Islet precursor cell (in vitro differentiated cells): ENCODE measurements at regions not wholly inside any gene's neighbourhood (a gene's known extent, or its start where the extent isn't known, plus 50 kb on each side); places are given as distances from the start of the nearest gene placed in this dataset.
A peak's percentile ranks its signal among the peaks of the same experiment; 100 is the strongest.

ENCODE experiments used
- DNase-seq: peaks from one replicate; pipeline ENCODE4 v3.0.0-alpha.2; 2018

DNA sequence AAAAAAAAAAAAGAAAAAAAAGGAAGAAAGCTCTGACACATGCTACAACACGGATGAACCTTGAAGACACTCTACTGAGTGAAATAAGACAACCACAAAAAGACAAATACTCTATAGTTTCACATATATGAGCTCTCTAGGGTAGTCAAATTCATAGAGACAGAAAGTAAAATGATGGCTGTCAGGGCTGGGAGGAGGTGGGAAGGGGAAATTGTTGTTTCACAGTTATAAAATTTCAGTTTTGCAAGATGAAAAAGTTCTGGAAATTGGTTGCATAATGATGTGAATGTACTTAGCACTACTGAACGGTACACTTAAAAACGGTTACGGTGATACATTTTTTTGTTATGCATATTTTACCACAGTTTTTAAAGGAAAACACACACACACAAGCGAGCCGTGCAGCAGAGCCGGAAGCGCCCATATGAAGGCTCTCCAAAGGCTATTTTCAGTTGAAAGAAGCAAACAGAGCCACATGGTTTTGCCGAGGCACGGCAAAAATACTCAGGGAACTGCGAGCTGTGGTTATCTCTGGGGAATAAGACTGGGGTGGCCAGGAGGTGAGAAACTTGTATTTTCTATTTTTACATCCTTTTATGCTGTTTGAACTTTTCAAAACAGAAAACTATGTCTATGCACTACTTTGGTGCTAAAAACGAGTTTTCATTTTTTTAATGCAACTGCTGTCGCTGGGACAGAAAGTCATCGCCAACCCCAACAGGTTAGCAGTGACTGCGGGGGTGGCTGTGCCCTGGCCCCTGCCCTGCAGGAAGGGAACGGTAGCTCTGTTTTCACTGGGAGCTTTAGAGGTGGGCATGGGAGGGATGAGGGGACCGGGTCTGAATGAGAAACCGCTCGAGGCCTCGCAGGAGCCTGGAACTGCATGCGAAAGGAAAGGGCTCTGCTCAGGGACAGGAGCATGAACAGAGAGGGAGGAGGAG, 132.9 kb downstream of the OAT start:
- DNase-seq: peak; percentile 31

DNA sequence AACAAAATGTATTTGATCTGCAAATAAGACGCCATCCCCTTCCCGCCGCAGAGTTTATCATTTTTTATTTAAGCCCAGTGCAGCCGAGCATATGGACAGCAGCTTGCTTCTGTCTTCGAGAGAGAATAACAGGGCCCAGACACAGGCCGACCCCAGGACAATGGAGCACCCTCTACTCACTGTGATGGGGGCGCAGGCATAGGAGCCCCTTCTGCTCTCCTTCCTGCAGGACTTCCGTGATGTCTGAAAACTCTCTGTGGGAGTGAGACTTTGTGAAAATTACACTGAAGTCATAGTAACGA, 134.8 kb downstream of the OAT start:
- DNase-seq: no peak

DNA sequence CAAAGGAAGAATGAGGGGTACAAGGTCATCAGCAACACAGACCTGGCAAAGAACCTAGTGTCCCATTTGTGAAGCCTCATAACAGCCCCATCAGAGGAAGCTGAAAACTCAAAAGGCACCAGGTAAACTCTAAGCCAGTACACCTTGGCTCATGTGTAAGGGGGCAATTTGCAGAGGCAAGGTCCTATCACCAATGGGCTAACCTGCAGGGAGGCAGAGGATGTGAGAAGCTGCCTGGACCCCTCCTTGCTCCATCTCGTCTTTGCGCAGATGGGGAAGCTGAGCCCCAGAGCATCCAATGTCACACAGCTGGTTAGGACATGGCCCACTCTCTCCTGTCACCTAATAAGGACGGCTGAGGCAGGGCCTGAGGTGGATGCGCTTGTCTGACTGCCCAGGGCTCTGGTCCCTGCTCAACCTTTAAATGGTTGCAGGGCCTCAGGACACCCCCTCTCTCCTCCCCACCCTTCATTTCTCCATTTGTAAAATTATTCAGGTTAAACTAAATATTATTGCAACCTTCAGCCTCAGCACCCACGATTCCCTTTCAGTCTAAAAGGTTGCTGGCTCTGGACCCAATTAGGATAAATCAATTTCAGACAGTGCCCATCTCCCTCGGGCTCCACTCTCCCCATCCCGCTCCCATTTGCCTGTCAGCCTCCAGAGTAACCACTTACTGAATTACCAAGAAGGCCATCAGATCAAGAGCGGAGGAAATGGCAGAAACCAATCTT, 135.3 kb downstream of the OAT start:
- no peak for DNase-seq

DNA sequence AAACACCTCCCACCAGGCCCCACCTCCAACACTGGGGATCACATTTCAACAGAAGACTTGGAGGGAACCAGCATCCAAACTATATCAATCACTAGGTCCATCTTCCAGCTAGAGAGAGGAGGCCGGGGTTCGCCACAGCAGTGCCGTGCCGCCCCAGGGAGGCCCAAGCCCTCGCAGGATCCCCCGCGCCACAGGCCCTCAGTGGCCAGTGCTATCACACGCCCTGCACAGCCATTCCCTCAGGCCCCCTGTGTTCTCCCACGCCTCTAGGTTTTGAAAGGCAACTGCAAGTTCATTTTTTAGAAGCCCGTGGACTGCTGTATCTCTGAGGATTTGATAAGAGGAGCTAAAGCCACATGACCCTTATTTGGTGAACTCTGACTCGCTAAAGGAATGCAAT, 136.4 kb downstream of the OAT start:
- no peak for DNase-seq

DNA sequence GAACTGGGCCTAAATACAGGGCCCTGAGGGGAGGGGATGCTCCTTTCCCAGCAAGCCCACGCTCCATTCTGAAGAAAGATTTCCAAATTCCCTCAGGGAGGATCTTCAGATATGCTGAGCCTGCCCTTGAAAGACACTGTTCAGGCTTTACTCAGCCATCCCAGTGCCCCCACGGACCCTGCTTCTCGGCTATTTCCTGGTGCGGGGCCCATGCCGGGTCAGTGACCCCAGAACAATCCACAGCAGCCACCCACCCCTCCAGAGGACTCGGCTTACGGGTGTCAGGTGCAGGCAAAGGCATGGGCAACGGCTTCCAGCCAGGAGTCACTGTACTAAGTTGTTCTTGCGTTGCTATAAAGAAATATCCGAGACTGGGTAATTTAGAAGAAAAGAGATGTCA, 137.1 kb downstream of the OAT start:
- DNase-seq: no peak

DNA sequence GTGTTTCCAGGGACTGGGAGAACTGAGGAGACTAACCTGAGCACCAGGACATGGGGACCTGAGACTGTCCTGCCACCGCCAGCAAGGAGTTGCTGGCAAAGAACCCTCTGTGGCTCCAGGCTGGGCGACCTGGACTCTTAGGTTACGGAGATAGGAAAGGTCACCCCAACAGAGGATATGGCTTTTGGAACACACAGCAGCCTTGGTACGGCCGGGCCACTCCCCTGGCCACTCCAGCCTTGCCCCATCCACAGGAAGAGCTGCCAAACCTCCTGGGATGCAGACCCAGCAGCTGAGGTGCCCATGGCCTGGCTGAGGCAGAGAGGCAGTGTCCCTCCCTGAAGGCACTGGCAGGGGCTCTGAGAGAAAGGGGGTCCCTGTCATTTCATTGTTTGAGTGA, 137.8 kb downstream of the OAT start:
- DNase-seq: no peak

DNA sequence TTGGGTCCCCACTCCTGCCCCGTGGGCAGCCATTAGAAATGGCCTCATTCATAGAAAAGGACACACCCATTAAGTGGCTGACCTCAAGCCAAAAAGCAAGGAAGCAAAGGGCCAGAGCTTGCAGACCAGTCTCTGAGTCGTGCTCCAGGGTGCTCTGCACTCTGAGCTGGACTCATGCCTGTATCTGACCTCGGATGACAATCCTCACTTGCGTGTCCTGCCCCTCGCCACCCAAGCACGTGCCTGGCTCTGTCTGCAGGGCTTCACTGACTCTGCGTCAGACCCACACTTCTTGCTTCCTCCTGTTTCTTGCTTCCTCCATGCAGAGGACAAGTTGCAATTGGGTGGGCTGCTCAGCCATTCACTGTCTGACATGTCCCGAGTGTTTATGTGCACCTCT, 138.8 kb downstream of the OAT start:
- no peak for DNase-seq

DNA sequence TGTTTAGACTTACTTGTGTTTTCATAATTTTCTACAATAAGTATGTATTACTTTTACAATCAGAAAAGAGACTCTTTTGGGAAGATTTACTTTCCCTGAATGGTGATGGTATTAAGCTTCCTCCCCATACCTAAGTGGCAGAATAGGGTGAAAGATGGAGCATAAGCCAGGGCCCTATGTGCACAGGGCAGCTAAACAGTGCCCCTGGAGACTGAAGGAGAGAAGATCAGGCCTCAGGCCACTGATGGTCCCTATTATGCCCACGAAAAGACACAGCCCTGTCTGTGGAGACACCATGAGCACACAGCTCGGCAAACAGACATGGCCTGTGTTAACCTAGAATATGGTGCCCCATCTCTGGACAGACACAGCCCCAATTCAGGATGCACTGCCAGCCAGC, 139.4 kb downstream of the OAT start:
- no peak for DNase-seq

DNA sequence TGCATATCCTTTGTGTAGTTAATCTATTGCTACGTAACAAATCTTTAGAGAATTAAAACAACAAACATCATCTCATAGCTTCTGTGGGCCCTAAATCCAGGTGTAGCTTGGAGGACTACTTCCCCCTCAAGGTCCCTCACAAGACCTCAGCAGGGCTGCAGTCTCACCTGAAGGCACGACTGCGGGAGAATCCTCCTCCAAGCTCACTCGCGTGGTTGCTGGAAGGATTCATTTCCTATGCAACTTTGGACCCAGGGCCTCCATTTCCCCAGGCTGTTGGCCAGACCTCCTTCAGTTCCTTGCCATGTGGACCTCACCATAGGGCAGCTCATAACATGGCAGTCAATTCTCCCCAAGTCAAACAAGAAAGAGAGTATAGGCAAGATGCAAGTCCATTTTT, 140.4 kb downstream of the OAT start:
- no peak for DNase-seq

DNA sequence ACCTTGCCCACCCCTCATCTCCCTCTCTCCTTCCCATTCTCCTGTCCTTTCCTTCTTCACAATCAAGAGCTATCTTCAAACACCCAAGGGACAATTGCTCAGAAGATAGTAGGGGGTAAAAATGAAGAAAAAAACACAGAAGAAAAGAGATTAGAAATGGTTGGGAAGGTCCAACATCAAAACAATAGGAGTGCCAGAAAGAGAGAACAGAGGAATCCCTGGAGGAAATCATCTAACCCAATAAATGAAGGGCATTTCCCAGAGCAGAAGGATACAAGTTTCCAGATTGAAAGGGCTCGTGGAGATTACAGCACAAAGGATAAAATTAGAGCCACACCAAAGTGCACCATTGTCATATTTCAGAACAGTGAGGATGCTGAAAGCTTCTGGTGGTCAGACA, 145.6 kb downstream of the OAT start:
- no peak for DNase-seq

DNA sequence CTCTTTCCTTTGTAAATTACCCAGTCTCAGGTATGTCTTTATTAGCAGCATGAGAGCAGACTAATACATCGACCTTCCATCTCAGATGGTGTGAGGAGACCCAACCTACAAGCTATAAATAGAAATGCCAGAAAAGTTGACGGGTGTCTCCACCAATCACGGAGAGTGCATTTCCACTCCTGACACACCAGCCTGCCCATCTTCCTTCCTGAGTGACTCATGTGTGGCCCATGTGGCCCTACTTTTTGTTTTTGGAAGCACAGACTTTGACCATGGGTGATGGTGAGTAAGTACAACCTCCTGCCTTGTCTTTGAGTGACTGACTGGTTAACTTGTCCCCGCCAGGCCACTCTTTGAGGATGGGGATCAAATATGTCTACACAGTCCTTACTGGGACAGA, 147.0 kb downstream of the OAT start:
- no peak for DNase-seq

DNA sequence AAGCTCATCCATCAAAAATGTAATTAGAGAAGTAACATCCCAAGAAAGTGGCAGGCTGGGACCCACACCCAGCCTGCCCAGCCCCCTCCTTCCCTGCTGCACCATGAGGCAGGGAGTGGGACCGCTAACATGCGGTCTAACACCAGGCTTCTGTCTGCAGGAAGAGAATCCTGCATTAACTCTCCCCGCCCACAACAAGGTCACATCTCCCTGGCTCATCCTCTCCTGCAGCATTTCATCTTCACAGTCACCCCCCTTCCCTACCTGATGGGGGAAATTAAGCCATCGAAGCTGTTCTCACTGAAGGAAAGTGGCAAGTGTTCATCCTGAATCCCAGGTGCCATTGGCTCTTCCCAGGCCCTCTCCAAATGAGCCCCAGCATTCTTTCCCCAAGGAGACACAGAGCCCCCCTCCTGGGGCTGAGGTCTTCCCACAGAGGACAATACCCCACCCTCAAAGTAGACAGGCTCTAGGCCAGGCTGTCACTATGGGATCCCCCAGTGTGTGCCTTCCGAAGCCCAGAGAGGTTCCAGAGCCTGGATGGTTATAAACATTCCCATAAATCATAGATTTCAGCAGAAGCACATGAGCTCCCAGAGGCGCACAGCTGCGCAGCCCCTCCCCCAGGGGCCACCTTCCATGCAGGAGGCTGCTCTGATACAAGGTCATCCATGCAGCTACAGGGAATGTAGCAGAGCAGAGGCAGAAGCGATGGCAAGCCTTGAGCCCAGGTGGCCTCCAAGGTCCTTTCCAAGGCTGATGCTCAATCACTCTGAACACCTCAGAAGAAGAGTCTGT, 148.0 kb downstream of the OAT start:
- DNase-seq: no peak

DNA sequence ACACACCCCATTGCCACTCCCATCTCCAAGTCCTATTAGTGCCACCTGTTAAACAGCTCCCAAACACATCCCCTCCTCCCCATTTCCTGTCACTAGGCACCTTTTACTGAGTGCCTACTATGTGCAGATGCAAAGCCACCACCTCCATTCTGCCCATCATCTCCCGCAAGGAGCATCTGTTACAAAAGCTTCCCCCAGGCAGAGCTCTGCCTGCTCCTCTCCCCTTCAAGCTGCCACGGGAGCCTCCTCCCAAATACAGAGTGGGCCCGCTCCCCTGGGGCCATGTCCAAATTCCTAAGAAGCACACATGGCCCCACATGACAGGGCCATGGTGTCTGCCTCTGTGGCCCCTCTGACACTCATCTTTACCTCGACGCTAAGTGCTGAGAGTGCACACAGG, 149.7 kb downstream of the OAT start:
- DNase-seq: no peak

DNA sequence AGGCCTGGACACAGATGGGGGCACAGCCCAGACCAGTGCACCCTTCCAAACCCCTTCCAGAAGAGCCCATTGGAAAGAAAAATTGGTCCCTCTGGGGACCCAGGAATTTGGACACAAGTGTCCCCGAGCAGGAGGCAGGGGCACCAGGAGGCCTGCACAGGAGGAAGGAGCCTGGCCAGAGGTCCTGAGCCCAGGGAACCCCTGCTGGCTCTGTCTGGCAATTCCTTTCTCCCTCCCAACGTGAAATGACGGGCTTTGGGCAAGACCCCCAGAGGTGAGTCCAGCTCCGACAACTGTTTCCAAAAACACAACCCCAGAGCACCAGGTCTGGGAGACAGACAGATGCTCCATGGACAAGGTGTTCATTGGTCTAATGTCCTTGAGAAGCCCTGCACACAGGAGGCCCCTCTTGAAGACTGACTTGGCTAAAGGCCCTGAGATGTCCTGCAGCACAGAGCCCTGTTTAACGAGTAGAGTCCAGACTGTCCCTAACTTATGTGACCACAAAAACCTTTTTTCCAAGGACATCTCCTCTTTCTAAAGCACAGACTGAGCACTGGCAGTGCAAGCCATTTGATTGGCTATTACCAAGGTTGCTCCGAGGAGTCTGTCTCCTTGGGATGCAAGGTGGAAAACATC, 150.7 kb downstream of the OAT start:
- DNase-seq: no peak

DNA sequence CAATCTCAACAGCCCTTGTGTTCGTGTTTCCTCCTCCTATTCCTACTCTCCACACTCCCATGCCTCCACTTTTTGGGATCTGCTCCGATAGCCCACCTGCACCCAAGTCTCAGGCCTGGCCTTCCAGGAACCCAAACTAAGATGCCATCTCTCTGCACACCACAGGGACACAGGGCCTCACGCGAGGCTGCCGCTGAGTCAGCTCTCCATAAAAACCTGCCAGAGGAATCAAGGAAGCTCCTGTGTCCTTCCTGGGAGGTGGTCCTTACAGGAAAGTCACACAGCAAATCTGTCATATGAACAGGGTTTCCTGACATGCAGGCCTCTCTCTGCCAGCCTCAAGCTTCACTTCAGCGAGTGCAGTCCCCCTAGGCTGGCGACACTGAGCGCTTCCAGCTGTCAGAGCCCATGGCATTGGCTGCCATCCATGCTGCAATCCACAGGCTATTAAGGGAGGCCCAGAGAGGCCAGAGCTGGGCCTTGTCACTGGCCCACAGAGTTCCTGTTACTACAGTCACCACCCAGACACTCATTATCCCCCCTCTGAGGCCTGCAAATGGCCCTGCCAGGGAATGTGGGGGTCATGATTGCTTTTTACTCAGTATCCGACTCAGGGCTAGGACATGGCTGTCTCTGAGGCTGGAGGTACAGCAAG, 151.4 kb downstream of the OAT start:
- DNase-seq: no peak

DNA sequence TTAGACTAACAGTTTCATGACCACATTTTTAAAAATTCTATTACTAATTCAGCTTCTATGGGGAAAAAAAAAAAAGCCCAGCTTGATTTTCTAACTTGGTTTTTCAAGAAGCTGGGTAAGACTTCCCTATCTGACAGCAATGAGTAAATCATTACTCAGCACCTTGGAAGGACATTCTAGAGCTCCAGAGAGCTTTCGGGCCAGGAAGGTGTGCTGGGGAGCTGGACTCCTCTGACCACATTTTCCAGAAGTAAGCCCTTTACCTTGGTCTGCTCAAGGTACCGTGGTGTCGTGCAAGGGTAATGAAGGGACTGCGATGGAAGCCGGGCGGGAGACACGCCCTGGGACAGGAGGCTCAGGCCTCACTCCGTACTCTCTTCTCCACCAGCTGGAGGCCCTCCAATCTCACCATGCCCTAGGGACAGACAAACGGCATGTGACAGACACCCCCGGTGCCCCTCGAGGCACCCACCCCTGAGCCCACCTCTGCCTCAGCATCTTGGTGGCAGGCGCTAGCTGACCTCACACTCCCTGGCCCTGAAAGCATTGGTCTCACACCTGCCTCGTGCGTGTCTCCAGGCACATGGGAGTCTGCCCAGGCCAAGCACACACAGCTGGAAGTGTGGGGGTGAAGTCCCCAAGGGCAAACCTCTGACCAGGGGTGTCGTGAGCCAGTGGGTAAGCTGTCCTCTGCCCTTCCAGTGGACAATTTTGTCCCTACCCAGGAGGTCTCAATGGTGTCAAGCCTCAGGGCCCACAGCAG, 152.1 kb downstream of the OAT start:
- no peak for DNase-seq

DNA sequence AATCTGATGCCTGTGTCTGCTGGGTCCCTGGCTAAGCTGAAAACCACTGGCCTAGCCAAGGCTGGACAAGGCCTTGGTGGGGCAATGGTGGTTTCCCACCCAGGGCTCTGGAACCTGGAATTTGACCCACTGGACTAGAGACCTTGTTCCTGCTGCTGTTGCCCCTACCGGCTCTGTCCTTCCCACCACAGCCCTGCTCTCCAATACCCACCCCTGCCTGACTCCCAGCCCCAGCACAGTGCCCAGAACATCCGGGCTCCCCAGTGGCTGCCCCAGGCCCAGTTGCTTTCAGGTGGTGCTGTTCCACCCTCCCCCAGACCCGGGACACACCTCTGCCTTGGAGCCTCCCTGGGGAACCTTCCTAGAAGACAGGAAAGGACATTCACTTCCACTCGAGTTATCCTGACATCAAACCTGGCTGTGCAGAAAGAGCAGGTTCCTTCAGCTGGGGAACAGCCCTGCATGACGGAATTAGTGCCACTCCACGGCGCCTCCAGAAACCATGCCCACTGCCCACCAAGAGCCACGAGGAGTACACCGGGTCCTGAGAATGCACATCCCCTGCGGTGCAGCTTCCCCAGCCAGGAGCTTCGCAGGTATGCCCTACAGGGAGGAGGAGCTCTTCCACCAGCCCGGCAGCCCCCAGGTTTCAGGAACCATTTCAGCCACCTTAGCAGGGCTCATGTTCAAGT, 152.8 kb downstream of the OAT start:
- DNase-seq: no peak

DNA sequence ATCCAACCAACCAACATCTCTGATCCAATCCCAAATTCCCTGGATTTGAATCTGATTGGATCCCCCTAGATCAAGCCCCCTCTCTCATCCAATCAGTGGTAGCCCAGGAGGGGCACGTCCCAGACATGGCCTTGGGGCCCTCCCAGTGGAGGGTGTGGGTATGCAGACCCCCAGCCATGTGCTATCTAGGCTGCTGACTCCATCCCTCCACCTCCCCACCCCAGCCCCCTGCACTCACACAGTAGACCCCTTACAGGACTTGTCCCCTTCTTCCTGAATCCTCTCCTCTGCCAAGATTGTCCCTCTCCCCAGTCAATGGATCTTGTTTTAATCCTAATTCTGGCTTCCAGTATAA, 153.4 kb downstream of the OAT start:
- no peak for DNase-seq

DNA sequence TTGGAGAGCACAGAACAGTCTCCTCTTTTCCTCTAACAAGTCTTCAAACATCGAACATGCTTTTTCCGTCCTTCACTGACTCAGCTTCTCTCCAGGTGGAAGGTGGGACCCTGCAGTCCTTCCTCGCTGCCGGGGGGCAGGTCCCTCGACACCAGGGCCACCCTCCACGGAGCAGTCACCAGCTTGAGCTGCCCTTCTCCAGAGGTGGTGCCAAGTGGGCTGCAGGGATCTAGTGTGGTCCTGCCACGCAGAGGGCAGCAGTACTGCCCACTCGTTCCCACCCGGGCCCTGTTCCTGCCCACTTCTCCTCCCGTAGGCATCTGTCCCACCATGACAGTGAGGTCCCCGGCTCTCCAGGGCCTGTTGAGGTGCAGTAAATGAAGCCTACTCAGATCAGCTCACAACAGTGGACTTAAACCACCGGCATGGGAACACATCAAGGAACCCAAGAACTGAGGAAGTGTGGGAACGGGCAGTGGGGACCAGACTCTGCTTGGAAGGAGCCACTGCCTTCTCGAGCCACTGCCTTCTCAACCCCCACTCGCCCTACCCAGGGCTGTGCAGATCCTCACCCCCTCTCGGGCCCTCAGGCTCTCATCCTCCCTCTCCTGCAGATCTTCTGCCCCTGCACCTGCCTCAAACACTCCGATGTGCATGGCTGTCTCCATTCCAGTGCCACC, 153.9 kb downstream of the OAT start:
- DNase-seq: no peak

DNA sequence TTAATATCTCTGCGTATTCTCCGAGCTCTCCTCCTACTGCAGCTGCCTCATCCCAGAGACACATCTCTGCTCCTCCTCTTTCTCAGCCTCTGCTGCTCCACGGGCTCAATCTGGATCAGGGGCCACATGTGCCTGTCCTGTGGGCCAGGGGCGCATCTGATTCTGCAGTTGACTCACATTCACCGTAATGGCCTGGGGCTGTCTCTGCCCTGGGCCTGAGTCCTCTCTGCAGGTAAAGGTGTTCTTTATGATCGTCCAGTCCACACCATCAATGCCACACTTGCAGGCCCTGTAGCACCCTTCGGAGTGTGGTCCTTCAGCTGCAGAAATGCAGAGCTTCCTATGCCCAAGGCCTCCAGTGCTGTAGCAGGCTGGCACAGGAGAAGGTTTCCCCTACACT, 154.5 kb downstream of the OAT start:
- no peak for DNase-seq

DNA sequence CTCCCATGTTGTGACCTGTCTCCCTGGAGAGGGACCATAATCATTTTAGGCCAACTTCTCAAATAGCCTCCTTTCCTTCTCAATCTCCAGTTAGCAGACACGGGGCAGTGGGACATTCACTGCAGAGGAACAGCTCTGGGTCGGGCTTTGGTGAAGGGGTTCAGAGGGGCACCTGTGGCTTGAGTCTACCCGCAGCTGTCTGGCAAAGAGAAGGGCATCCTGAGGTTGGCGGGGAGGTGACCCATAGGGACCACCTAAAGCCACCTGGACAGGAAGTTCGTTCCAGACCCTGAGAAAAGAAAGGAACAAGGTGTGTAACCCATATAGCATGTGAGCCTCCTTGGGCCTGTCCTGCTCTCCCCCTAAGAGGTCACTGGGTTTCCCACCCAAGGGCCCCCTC, 155.0 kb downstream of the OAT start:
- no peak for DNase-seq
